ENCODE measurements at regions not wholly inside any gene's neighbourhood (a gene's known extent, or its start where the extent isn't known, plus 50 kb on each side); places are given as distances from the start of the nearest gene placed in this dataset.

DNA sequence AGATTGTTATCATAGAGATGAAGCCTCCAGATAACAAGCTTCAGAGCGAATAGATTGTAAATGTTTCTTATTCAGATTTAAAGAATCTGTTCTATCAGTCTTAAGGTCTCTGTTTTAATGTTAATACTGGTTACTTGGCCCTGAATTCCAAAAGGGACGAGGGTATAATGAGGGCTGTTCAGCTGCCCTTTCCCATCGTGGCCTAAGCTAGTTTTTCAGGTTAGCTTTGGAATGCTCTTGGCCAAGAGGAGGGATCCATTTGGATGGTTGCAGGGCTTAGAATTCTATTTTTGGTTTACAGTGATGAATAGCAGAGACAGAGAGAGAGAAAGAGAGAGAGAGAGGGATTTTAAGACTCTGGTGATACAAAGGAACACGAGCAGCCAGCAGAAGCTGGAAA is 62.8 kb upstream of the UFL1 start:
- DNase-seq (ENCODE audit: low read depth, low spot score) = no peak
- ChIA-PET CTCF (no interaction called here), POLR2A (no interaction called here)
- TF ChIP-seq MYC (IDR thresholded peaks at IDR 0.05; ENCODE audit: low read depth, low read length) (no peak), GATA2 (IDR thresholded peaks at IDR 0.05; ENCODE audit: insufficient read depth, insufficient read length, low read depth, low read length) (no peak), JUN (IDR thresholded peaks at IDR 0.05; ENCODE audit: borderline replicate concordance, insufficient read depth, insufficient read length, low read depth) (no peak), FOS (IDR thresholded peaks at IDR 0.05; ENCODE audit: borderline replicate concordance, insufficient read depth, low read length) (no peak), EZH2 (IDR thresholded peaks at IDR 0.05; ENCODE audit: borderline replicate concordance, low read depth, low read length, severe bottlenecking) (no peak), POLR2AphosphoS5 (IDR thresholded peaks at IDR 0.05; ENCODE audit: insufficient read depth, low read depth, low read length) (no peak), POLR2A (IDR thresholded peaks at IDR 0.05; ENCODE audit: low read depth, low read length) (no peak)
- TF ChIP-seq, protein P1, sequence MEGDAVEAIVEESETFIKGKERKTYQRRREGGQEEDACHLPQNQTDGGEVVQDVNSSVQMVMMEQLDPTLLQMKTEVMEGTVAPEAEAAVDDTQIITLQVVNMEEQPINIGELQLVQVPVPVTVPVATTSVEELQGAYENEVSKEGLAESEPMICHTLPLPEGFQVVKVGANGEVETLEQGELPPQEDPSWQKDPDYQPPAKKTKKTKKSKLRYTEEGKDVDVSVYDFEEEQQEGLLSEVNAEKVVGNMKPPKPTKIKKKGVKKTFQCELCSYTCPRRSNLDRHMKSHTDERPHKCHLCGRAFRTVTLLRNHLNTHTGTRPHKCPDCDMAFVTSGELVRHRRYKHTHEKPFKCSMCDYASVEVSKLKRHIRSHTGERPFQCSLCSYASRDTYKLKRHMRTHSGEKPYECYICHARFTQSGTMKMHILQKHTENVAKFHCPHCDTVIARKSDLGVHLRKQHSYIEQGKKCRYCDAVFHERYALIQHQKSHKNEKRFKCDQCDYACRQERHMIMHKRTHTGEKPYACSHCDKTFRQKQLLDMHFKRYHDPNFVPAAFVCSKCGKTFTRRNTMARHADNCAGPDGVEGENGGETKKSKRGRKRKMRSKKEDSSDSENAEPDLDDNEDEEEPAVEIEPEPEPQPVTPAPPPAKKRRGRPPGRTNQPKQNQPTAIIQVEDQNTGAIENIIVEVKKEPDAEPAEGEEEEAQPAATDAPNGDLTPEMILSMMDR (IDR thresholded peaks at IDR 0.05; ENCODE audit: extremely low read depth in 1 of 2, insufficient read depth in 1 of 2, low read depth in 1 of 2, low read length in 2 of 2) = no peak
- TF ChIP-seq, protein P2, sequence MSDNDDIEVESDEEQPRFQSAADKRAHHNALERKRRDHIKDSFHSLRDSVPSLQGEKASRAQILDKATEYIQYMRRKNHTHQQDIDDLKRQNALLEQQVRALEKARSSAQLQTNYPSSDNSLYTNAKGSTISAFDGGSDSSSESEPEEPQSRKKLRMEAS (IDR thresholded peaks at IDR 0.05; ENCODE audit: insufficient read depth, insufficient read length) = no peak
- Histone ChIP-seq H3K27ac (ENCODE audit: insufficient read depth, low read depth, low read length) (no peak overlapping the region), H3K4me2 (ENCODE audit: insufficient read depth, low read length) (no peak overlapping the region), H3K79me2 (ENCODE audit: control insufficient read depth, insufficient read depth, low read length) (no peaks in the 10 kb centered on the region), H3K4me3 (replicated peaks in 1 of 3; ENCODE audit: insufficient read depth in 1 of 3, low read depth in 1 of 3, low read length in 3 of 3) (no peak overlapping the region), H3K27me3 (ENCODE audit: control insufficient read depth in 2 of 2, insufficient read depth in 2 of 2, low read length in 2 of 2) (no peaks in the 10 kb centered on the region), H3K9ac (replicated peaks; ENCODE audit: extremely low read depth, insufficient read depth, low read length) (no peak overlapping the region), H3K4me1 (ENCODE audit: control insufficient read depth, extremely low read depth, insufficient read depth, low read length) (no peaks in the 10 kb centered on the region), H2AFZ (ENCODE audit: low read depth, low read length) (no peak overlapping the region), H3K9me1 (replicated peaks; ENCODE audit: control insufficient read depth, extremely low read depth, insufficient read depth, low read length) (no peaks in the 10 kb centered on the region), H3K9me3 (replicated peaks; ENCODE audit: control insufficient read depth, insufficient read depth, low read length) (no peaks in the 10 kb centered on the region), H4K20me1 (replicated peaks; ENCODE audit: control insufficient read depth, extremely low read depth, insufficient read depth, low read length) (no peaks in the 10 kb centered on the region), H3K36me3 (ENCODE audit: control insufficient read depth in 2 of 2, extremely low read depth in 1 of 2, insufficient read depth in 2 of 2, low read length in 2 of 2) (no peaks in the 10 kb centered on the region)
- dilution Hi-C loops (cut with MboI; ENCODE audit: extremely low pct_ligation_motif_present, low sequenced_read_pairs) (no loop called here), intact Hi-C loops (cut with micrococcal nuclease) (no loop called here)
- FAIRE-seq = no peak
- BruUV-seq (replicated peaks) = no TSS peak
